Gastrocnemius medialis (tissue), 4 donors: ENCODE measurements at regions not wholly inside any gene's neighbourhood (a gene's known extent, or its start where the extent isn't known, plus 50 kb on each side); places are given as distances from the start of the nearest gene placed in this dataset.

Source experiments
- ATAC-seq, 2 donors: fragments of 150-250 bp; one replicate each; pipeline ENCODE4 v1.9.1; 2016
- DNase-seq, 2 donors: peaks; one replicate each; pipeline ENCODE4 v3.0.0-alpha.2; 2019
- H3K27ac ChIP-seq, 4 donors: fragments of 200-600 bp; sonication (generic); 1 replicate in 1 of 4; 2 replicates in 3 of 4; pipeline ENCODE4 v1.5.1; 2016 to 2018; ENCODE audit warnings: mild to moderate bottlenecking in 2 of 4, moderate library complexity in 1 of 4
- H3K27me3 ChIP-seq, 3 donors: fragments of 200-600 bp; sonication (generic) in 2 of 3; 1 replicate in 1 of 3; 2 replicates in 2 of 3; pipeline versions ENCODE4 v1.5.1 to v1.6.0; 2016 to 2019; ENCODE audit warnings: mild to moderate bottlenecking in 1 of 3, moderate library complexity in 1 of 3
- H3K36me3 ChIP-seq, 2 donors: fragments of 200-600 bp; sonication (generic) in 1 of 2; one replicate each; pipeline ENCODE4 v1.5.1; 2017 to 2018
- H3K4me1 ChIP-seq, 2 donors: fragments of 200-600 bp; sonication (generic) in 1 of 2; one replicate each; pipeline ENCODE4 v1.5.1; 2016 to 2017; ENCODE audit warnings: mild to moderate bottlenecking in 2 of 2
- H3K4me3 ChIP-seq, 4 donors: fragments of 200-600 bp; sonication (generic) in 3 of 4; 1 replicate in 1 of 4; 2 replicates in 3 of 4; pipeline ENCODE4 v1.5.1; 2016 to 2019; ENCODE audit warnings: mild to moderate bottlenecking in 2 of 4
- H3K9me3 ChIP-seq, 3 donors: fragments of 200-600 bp; sonication (generic) in 2 of 3; 1 replicate in 1 of 3; 2 replicates in 2 of 3; pipeline ENCODE4 v1.5.1; 2016 to 2019
- CTCF ChIP-seq, 5 experiments: fragments of 450-650 bp in 3 of 5; fragments of 200-600 bp in 2 of 5; sonication (generic) in 2 of 5; IDR thresholded peaks in 4 of 5; conservative IDR thresholded peaks in 1 of 5; 1 replicate in 4 of 5; 2 replicates in 1 of 5; pipeline ENCODE4 v1.5.1; 2016 to 2019; ENCODE audit warnings: antibody characterized with exemption in 5 of 5, mild to moderate bottlenecking in 3 of 5, moderate library complexity in 3 of 5
- POLR2A ChIP-seq, 2 donors: fragments of 450-650 bp; IDR thresholded peaks; one replicate each; pipeline ENCODE4 v1.6.1; 2017; ENCODE audit warnings: antibody characterized with exemption in 2 of 2, mild to moderate bottlenecking in 2 of 2, moderate library complexity in 2 of 2
- in situ Hi-C, 4 donors: fragments of 200-750 bp; cut with MboI; loops; one replicate each; pipeline versions ENCODE4 v1.15.0 to v1.8.0; 2017; ENCODE audit warnings: low sequenced_read_pairs in 4 of 4
- intact Hi-C: fragments of 100-400 bp; cut with DNase I; formaldehyde crosslinking; loops from one replicate; pipeline ENCODE4 v1.15.1; 2023; ENCODE audit warnings: low total_unique reads

GRCh38 chr6:103210686-103211085, 1649.0 kb downstream of the HACE1 start:
- H3K27me3 ChIP-seq = no peaks in the 10 kb centered on the region
- DNase-seq = no peak

GRCh38 chr6:103198386-103198785, 1661.3 kb downstream of the HACE1 start:
- no peak for ATAC-seq
- no peaks in the 10 kb centered on the region for H3K9me3 ChIP-seq
- intact Hi-C loops = no loop called here
- no peak for DNase-seq
- no peaks in the 10 kb centered on the region for H3K27me3 ChIP-seq
- no peak overlapping the region for H3K4me3 ChIP-seq
- no peaks in the 10 kb centered on the region for H3K36me3 ChIP-seq
- TF ChIP-seq POLR2A (IDR thresholded peaks at IDR 0.05) = no peak
- TF ChIP-seq CTCF (IDR thresholded peaks at IDR 0.05 in 4 of 5, conservative IDR thresholded peaks at IDR 0.05 in 1 of 5) = no peak
- in situ Hi-C loops = no loop called here
- no peaks in the 10 kb centered on the region for H3K4me1 ChIP-seq
- no peak overlapping the region for H3K27ac ChIP-seq

More at GRCh38 chr6:103210686-103211085, 1649.0 kb downstream of the HACE1 start:
- in situ Hi-C loops (no loop called here), intact Hi-C loops (no loop called here)
- Histone ChIP-seq H3K4me1 (no peaks in the 10 kb centered on the region), H3K36me3 (no peaks in the 10 kb centered on the region), H3K9me3 (no peaks in the 10 kb centered on the region), H3K4me3 (no peak overlapping the region), H3K27ac (no peak overlapping the region)
- TF ChIP-seq POLR2A (IDR thresholded peaks at IDR 0.05) (no peak), CTCF (IDR thresholded peaks at IDR 0.05 in 4 of 5, conservative IDR thresholded peaks at IDR 0.05 in 1 of 5) (no peak)
- ATAC-seq = no peak

- ATAC-seq (no peak), DNase-seq (no peak)
- no peaks in the 10 kb centered on the region for H3K9me3 ChIP-seq
- no peaks in the 10 kb centered on the region for H3K4me1 ChIP-seq
- H3K36me3 ChIP-seq = no peaks in the 10 kb centered on the region
- no peaks in the 10 kb centered on the region for H3K27me3 ChIP-seq
- intact Hi-C loops = no loop called here
- TF ChIP-seq CTCF (IDR thresholded peaks at IDR 0.05 in 4 of 5, conservative IDR thresholded peaks at IDR 0.05 in 1 of 5) (no peak), POLR2A (IDR thresholded peaks at IDR 0.05) (no peak)
- H3K4me3 ChIP-seq = no peak overlapping the region
- no peak overlapping the region for H3K27ac ChIP-seq
- in situ Hi-C loops = no loop called here
These were observed 1666.3 kb downstream of the HACE1 start for GRCh38 chr6:103193413-103193812.

- no peaks in the 10 kb centered on the region for H3K4me1 ChIP-seq
- no peak overlapping the region for H3K4me3 ChIP-seq
- in situ Hi-C loops (no loop called here), intact Hi-C loops (no loop called here)
- DNase-seq (no peak), ATAC-seq (no peak)
- no peaks in the 10 kb centered on the region for H3K36me3 ChIP-seq
- no peak overlapping the region for H3K27ac ChIP-seq
- TF ChIP-seq POLR2A (IDR thresholded peaks at IDR 0.05) = no peak
- no peak for TF ChIP-seq CTCF (IDR thresholded peaks at IDR 0.05 in 4 of 5, conservative IDR thresholded peaks at IDR 0.05 in 1 of 5)
- no peaks in the 10 kb centered on the region for H3K27me3 ChIP-seq
- H3K9me3 ChIP-seq = no peaks in the 10 kb centered on the region
These were observed 1668.2 kb downstream of the HACE1 start for GRCh38 chr6:103191391-103192093.

GRCh38 chr6:103184776-103185175, 1674.9 kb downstream of the HACE1 start:
- Histone ChIP-seq H3K4me3 (no peak overlapping the region), H3K27ac (no peak overlapping the region), H3K36me3 (no peaks in the 10 kb centered on the region), H3K27me3 (no peaks in the 10 kb centered on the region), H3K9me3 (no peaks in the 10 kb centered on the region), H3K4me1 (no peaks in the 10 kb centered on the region)
- ATAC-seq = no peak
- in situ Hi-C loops = no loop called here
- DNase-seq = no peak
- intact Hi-C loops = no loop called here
- TF ChIP-seq POLR2A (IDR thresholded peaks at IDR 0.05) = no peak
- TF ChIP-seq CTCF (IDR thresholded peaks at IDR 0.05 in 4 of 5, conservative IDR thresholded peaks at IDR 0.05 in 1 of 5) = no peak
